Upper lobe of right lung (tissue), 1 donor: ENCODE measurements at regions not wholly inside any gene's neighbourhood (a gene's known extent, or its start where the extent isn't known, plus 50 kb on each side); places are given as distances from the start of the nearest gene placed in this dataset.

ENCODE experiments used
- ATAC-seq: fragments of 200-7000 bp; cut with Tn5 transposase; one replicate; pipeline ENCODE4 v1.9.1; 2020; ENCODE audit warnings: mild to moderate bottlenecking, moderate library complexity
- DNase-seq: peaks from one replicate; pipeline ENCODE4 v3.0.0-alpha.2; 2020
- H3K27ac ChIP-seq: fragments of 200-600 bp; one replicate; pipeline ENCODE4 v1.8.0; 2022
- H3K27me3 ChIP-seq: fragments of 200-600 bp; one replicate; pipeline ENCODE4 v1.8.0; 2022; ENCODE audit warnings: mild to moderate bottlenecking
- H3K36me3 ChIP-seq: fragments of 200-600 bp; one replicate; pipeline ENCODE4 v1.8.0; 2022
- H3K4me1 ChIP-seq: fragments of 200-600 bp; one replicate; pipeline ENCODE4 v1.8.0; 2022
- H3K4me3 ChIP-seq: fragments of 200-600 bp; one replicate; pipeline ENCODE4 v1.8.0; 2022; ENCODE audit warnings: mild to moderate bottlenecking
- H3K9me3 ChIP-seq: fragments of 200-600 bp; one replicate; pipeline ENCODE4 v1.8.0; 2022
- intact Hi-C: fragments of 100-400 bp; cut with DNase I; formaldehyde crosslinking; loops from one replicate; pipeline ENCODE4 v1.11.0; 2022
- TF ChIP-seq, protein P1 (sequence below): fragments of 200-600 bp; IDR thresholded peaks from one replicate; pipeline ENCODE4 v1.8.0; 2022; ENCODE audit warnings: antibody characterized with exemption
- donor health status: DM: no; HTN: yes; CAD: no; lungs with severe emphysema.

DNA sequence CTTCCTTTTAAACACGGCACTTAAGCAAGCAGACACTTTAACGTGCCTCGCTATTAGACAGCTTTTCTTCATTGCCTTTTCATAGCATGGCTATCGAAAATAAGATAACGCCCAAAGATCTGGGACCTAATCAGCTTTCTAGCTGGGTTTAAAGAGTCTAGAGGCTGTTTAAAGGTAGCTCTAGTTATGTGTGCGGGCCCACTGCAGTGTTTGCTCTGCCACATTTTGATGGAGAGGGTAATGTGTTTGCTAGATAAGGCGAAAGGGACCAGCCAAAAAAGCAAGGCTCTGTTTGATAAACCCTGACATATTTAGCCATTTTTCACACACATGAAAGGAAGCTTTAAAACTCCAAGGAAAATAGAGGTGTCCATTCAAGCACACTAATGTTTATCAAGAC lies 91.6 kb downstream of the NR2F2 start:
- H3K27ac ChIP-seq: no peak overlapping the region
- H3K9me3 ChIP-seq: no peaks in the 10 kb centered on the region
- peaks cover 79% of the 10 kb centered on the region for H3K27me3 ChIP-seq
- ATAC-seq (no peak), DNase-seq (no peak)
- intact Hi-C loops: no loop called here
- no peak overlapping the region for H3K4me3 ChIP-seq
- TF ChIP-seq, protein P1, sequence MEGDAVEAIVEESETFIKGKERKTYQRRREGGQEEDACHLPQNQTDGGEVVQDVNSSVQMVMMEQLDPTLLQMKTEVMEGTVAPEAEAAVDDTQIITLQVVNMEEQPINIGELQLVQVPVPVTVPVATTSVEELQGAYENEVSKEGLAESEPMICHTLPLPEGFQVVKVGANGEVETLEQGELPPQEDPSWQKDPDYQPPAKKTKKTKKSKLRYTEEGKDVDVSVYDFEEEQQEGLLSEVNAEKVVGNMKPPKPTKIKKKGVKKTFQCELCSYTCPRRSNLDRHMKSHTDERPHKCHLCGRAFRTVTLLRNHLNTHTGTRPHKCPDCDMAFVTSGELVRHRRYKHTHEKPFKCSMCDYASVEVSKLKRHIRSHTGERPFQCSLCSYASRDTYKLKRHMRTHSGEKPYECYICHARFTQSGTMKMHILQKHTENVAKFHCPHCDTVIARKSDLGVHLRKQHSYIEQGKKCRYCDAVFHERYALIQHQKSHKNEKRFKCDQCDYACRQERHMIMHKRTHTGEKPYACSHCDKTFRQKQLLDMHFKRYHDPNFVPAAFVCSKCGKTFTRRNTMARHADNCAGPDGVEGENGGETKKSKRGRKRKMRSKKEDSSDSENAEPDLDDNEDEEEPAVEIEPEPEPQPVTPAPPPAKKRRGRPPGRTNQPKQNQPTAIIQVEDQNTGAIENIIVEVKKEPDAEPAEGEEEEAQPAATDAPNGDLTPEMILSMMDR: no peak
- peaks cover 1% of the 10 kb centered on the region for H3K4me1 ChIP-seq
- H3K36me3 ChIP-seq: no peaks in the 10 kb centered on the region

DNA sequence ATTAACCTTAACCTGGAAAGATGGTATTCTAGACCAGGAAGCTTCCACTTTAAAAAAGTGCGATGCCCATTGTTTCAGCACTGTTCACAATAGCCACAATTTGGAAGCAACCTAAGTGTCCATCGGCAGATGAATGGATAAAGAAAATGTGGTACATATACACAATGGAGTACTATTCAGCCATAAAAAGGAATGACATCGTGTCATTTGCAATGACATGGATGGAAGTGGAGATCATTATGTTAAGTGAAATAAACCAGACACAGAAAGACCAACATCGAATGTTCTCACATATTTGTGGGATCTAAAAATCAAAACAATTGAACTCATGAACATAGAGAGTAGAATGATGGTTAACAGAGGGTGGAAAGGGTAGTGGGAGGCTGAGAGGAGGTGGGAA lies 94.2 kb downstream of the NR2F2 start:
- TF ChIP-seq, protein P1: no peak
- H3K27me3 ChIP-seq: peaks cover 54% of the 10 kb centered on the region
- no peaks in the 10 kb centered on the region for H3K9me3 ChIP-seq
- H3K27ac ChIP-seq: no peak overlapping the region
- H3K4me1 ChIP-seq: no peaks in the 10 kb centered on the region
- H3K36me3 ChIP-seq: no peaks in the 10 kb centered on the region
- DNase-seq (no peak), ATAC-seq (no peak)
- H3K4me3 ChIP-seq: no peak overlapping the region
- intact Hi-C loops: no loop called here

DNA sequence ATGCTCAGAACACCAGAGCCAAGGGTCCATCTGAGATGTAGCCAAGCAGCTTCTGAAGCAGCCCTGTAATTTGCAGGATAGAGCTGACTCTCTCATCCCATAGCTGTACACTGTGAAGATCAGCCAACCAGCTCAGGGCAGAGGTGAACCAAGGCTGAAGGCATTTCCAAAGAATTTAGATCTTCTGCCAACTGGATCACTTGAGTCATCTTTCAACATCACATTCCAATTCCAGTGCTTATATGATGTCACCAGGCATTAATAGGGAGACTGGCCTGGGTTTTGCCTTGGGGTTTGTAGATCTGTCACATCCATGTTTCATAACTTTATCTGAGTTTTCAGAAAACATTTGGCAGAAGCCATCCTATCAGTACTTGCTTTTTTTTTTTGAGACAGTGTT lies 98.2 kb downstream of the NR2F2 start:
- Histone ChIP-seq H3K4me1 (no peaks in the 10 kb centered on the region), H3K36me3 (no peaks in the 10 kb centered on the region), H3K27me3 (peaks cover 15% of the 10 kb centered on the region), H3K4me3 (no peak overlapping the region), H3K9me3 (no peaks in the 10 kb centered on the region), H3K27ac (no peak overlapping the region)
- TF ChIP-seq, protein P1: no peak
- intact Hi-C loops: no loop called here
- ATAC-seq (peak; percentile 69), DNase-seq (no peak)

GRCh38 chr15:96431786-96432185 lies 101.3 kb downstream of the NR2F2 start:
- Histone ChIP-seq H3K9me3 (no peaks in the 10 kb centered on the region), H3K4me3 (no peak overlapping the region), H3K27ac (no peak overlapping the region), H3K36me3 (no peaks in the 10 kb centered on the region), H3K27me3 (no peaks in the 10 kb centered on the region), H3K4me1 (no peaks in the 10 kb centered on the region)
- intact Hi-C loops: no loop called here
- TF ChIP-seq, protein P1: no peak
- ATAC-seq (no peak), DNase-seq (no peak)

GRCh38 chr15:96435022-96435421 lies 104.5 kb downstream of the NR2F2 start:
- no peak for DNase-seq
- TF ChIP-seq, protein P1: no peak
- Histone ChIP-seq H3K27me3 (no peaks in the 10 kb centered on the region), H3K9me3 (no peaks in the 10 kb centered on the region), H3K27ac (no peak overlapping the region), H3K36me3 (no peaks in the 10 kb centered on the region), H3K4me1 (no peaks in the 10 kb centered on the region), H3K4me3 (no peak overlapping the region)
- no peak for ATAC-seq
- intact Hi-C loops: no loop called here

- Histone ChIP-seq H3K36me3 (no peaks in the 10 kb centered on the region), H3K27me3 (no peaks in the 10 kb centered on the region), H3K9me3 (no peaks in the 10 kb centered on the region), H3K4me3 (no peak overlapping the region), H3K27ac (no peak overlapping the region), H3K4me1 (no peaks in the 10 kb centered on the region)
- DNase-seq: no peak
- TF ChIP-seq, protein P1: no peak
- ATAC-seq: no peak
- intact Hi-C loops: no loop called here
Observed at GRCh38 chr15:96435841-96436240, 105.3 kb downstream of the NR2F2 start.
